ENCODE measurements at regions not wholly inside any gene's neighbourhood (a gene's known extent, or its start where the extent isn't known, plus 50 kb on each side); places are given as distances from the start of the nearest gene placed in this dataset.

- TF ChIP-seq CREB5 (CRISPR knock-in tag; IDR thresholded peaks at IDR 0.05; ENCODE audit: low read depth) = no peak
- no peak for TF ChIP-seq ZNF565 (CRISPR knock-in tag; conservative IDR thresholded peaks at IDR 0.05; ENCODE audit: low read depth)
- TF ChIP-seq RARB (CRISPR knock-in tag; IDR thresholded peaks at IDR 0.05) = no peak
- no peak for TF ChIP-seq ZFP3 (CRISPR knock-in tag; IDR thresholded peaks at IDR 0.05)
- TF ChIP-seq PATZ1 (CRISPR knock-in tag; IDR thresholded peaks at IDR 0.05; ENCODE audit: borderline replicate concordance) = no peak
- TF ChIP-seq TOX (CRISPR knock-in tag; IDR thresholded peaks at IDR 0.05; ENCODE audit: borderline replicate concordance) = no peak
- TF ChIP-seq ARNTL (CRISPR knock-in tag; IDR thresholded peaks at IDR 0.05; ENCODE audit: borderline replicate concordance, low read depth) = no peak
Measured at GRCh38 chr13:63351533-63351932, 1935.9 kb upstream of the PCDH20 start (continued).

- TF ChIP-seq ZNF8 (CRISPR knock-in tag; IDR thresholded peaks at IDR 0.05) (no peak), ISL1 (CRISPR knock-in tag; IDR thresholded peaks at IDR 0.05) (no peak), PPARA (CRISPR knock-in tag; IDR thresholded peaks at IDR 0.05; ENCODE audit: borderline replicate concordance) (no peak), ESRRG (CRISPR knock-in tag; IDR thresholded peaks at IDR 0.05) (no peak), PATZ1 (CRISPR knock-in tag; IDR thresholded peaks at IDR 0.05; ENCODE audit: borderline replicate concordance) (no peak), OSR1 (CRISPR knock-in tag; IDR thresholded peaks at IDR 0.05) (no peak), TCF4 (CRISPR knock-in tag; IDR thresholded peaks at IDR 0.05; ENCODE audit: borderline replicate concordance) (no peak), BACH2 (CRISPR knock-in tag; IDR thresholded peaks at IDR 0.05; ENCODE audit: borderline replicate concordance) (no peak), ZNF70 (CRISPR knock-in tag; IDR thresholded peaks at IDR 0.05) (no peak), ARNTL (CRISPR knock-in tag; IDR thresholded peaks at IDR 0.05; ENCODE audit: borderline replicate concordance, low read depth) (no peak), CSRNP3 (CRISPR knock-in tag; IDR thresholded peaks at IDR 0.05) (no peak), ZNF565 (CRISPR knock-in tag; conservative IDR thresholded peaks at IDR 0.05; ENCODE audit: low read depth) (no peak), GLIS3 (CRISPR knock-in tag; IDR thresholded peaks at IDR 0.05) (no peak), ZFP3 (CRISPR knock-in tag; IDR thresholded peaks at IDR 0.05) (no peak), TSHZ2 (CRISPR knock-in tag; IDR thresholded peaks at IDR 0.05) (no peak)
- no peak for ATAC-seq
Measured at GRCh38 chr13:63351081-63351480, 1935.4 kb upstream of the PCDH20 start.

GRCh38 chr13:63345835-63346234 lies 1930.2 kb upstream of the PCDH20 start:
- TF ChIP-seq ESRRG (CRISPR knock-in tag; IDR thresholded peaks at IDR 0.05) (no peak), CREB5 (CRISPR knock-in tag; IDR thresholded peaks at IDR 0.05; ENCODE audit: low read depth) (no peak)
- ATAC-seq = no peak
